Astrocyte of the cerebellum (primary cell): ENCODE measurements at regions not wholly inside any gene's neighbourhood (a gene's known extent, or its start where the extent isn't known, plus 50 kb on each side); places are given as distances from the start of the nearest gene placed in this dataset.
"Not testable (repeated sequence)": the region's sequence is repeated elsewhere in the genome, so short reads cannot be mapped to it uniquely, and the experiment has no call there.

Experiments
- DNase-seq: peaks from one replicate; pipeline ENCODE4 v3.0.0-alpha.2; 2011; ENCODE audit warnings: low read depth
- H3K4me3 ChIP-seq: 2 replicates; pipeline ENCODE4 v1.5.1; 2011; ENCODE audit warnings: mild to moderate bottlenecking, low read depth, low read length, moderate library complexity
- CTCF ChIP-seq: IDR thresholded peaks from 2 replicates; pipeline ENCODE4 v1.5.1; 2012; ENCODE audit warnings: low read length, low read depth, moderate library complexity, mild to moderate bottlenecking; ENCODE audit errors: missing control alignments
- in situ Hi-C: cut with HindIII; loops from 2 replicates; pipeline ENCODE4 v1.10.0; 2017; ENCODE audit warnings: low sequenced_read_pairs

- H3K4me3 ChIP-seq, result no peak overlapping the region
- DNase-seq, result no peak
- no peak for TF ChIP-seq CTCF
- in situ Hi-C loops, result no loop called here
Observed at GRCh38 chr1:185432948-185433347, 115.9 kb upstream of the IVNS1ABP start.

DNA sequence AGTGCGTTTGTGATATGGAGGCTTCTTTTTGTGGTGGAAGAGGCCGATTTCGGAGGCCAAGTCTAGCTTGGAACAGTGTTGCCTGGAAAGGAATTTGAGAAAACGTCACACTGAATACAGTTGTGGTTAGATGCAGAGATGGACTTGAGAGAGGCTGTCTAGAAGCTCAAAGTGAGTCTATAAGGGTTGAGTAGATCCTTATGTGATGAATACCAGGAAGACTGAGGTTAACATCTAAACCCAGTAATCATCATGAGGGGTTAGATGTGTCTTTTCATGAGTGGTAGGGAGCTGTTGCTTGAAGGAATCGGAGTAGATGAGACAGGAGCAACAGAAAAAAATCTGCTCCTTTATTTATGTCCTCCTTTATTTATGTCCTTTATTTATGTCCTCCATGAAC, 114.6 kb upstream of the IVNS1ABP start:
- TF ChIP-seq CTCF, result no peak
- in situ Hi-C loops, result no loop called here

DNA sequence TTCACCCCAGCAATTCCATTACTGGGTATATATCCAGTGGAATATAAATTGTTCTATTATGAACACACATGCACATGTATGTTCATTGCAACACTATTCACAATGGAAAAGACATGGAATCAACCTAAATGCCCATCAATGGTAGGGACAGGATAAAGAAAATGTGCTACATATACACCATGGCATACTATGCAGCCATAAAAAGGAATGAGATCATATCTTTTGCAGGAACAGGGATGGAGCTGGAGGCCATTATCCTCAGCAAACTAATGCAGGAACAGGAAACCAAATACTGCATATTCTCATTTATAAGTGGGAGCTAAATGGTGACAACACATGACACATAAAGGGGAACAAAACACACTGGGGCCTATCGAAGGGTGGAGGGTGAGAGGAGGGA, 112.6 kb upstream of the IVNS1ABP start:
- H3K4me3 ChIP-seq, DNase-seq: not testable (repeated sequence)
- in situ Hi-C loops, result loop anchor here (5.0 kb wide), 1 partner anchor 57 kb away; no protein-coding TSS in a partner anchor

More for the DNA sequence above, 114.6 kb upstream of the IVNS1ABP start:
- no peak overlapping the region for H3K4me3 ChIP-seq
- no peak for DNase-seq

GRCh38 chr1:185427776-185428175, 110.7 kb upstream of the IVNS1ABP start:
- in situ Hi-C loops, result loop anchor here (5.0 kb wide), 1 partner anchor 55 kb away; no protein-coding TSS in a partner anchor
- no peak for DNase-seq
- no peak for TF ChIP-seq CTCF
- H3K4me3 ChIP-seq, result no peak overlapping the region

DNA sequence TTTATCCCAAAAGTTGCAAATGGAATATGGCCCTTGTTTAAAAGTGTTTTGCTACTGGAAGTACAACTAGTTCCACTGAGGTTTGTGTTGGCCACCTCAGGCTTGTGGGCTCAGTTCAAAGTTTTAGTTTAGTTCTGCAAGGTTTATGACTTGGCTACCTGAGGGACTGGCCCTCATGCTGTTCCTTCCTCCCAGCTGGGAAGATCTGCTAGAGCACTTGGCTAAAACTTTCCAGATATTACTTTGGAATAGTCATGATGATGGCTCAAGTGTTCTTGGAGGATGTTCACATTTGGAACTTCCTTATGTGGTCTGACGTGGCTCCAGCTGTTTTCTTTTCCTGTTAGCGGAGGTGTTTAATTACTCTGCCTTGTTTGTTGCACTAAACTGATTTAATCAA, 110.2 kb upstream of the IVNS1ABP start:
- H3K4me3 ChIP-seq, result no peak overlapping the region
- TF ChIP-seq CTCF, result no peak
- in situ Hi-C loops, result loop anchor here (5.0 kb wide), 1 partner anchor 55 kb away; no protein-coding TSS in a partner anchor
- no peak for DNase-seq

- DNase-seq, result no peak
- in situ Hi-C loops, result loop anchor here (5.0 kb wide), 1 partner anchor 55 kb away; no protein-coding TSS in a partner anchor
- no peak for TF ChIP-seq CTCF
- H3K4me3 ChIP-seq, result no peak overlapping the region
Observed at GRCh38 chr1:185426848-185427247, 109.8 kb upstream of the IVNS1ABP start.

DNA sequence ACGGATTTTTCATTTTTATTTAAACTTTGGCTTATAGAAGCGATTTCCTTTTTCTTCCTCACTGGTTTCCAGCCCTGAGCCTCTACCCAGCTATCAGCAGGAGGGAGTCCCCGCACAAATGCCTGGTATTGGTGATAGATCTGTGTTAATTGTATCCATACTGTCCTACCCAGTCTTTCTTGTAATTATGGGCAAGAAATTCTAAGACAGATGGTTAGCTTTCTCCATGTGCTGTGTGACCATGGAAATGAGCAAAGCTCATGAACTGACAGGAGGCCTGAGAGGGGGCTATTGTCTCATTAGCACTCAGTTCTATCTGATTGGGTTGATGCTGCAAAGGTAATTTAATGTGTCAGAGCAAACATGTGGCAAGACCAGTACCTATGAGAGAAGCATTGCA, 108.1 kb upstream of the IVNS1ABP start:
- no peak for DNase-seq
- in situ Hi-C loops, result loop anchor here (5.0 kb wide), 1 partner anchor 53 kb away; no protein-coding TSS in a partner anchor
- TF ChIP-seq CTCF, result no peak

More for the DNA sequence above, 108.1 kb upstream of the IVNS1ABP start:
- no peak overlapping the region for H3K4me3 ChIP-seq
